Epithelial cell of proximal tubule (primary cell): ENCODE measurements at regions not wholly inside any gene's neighbourhood (a gene's known extent, or its start where the extent isn't known, plus 50 kb on each side); places are given as distances from the start of the nearest gene placed in this dataset.

Experiments used
- DNase-seq: peaks from one replicate; pipeline ENCODE4 v3.0.0-alpha.2; 2011; ENCODE audit warnings: low read depth
- H3K4me3 ChIP-seq: 2 replicates; pipeline ENCODE4 v1.5.1; 2011; ENCODE audit warnings: low read depth, mild to moderate bottlenecking, low read length
- TF ChIP-seq, protein P1 (sequence below): conservative IDR thresholded peaks from 2 replicates; pipeline ENCODE4 v1.5.1; 2012; ENCODE audit warnings: low read depth, mild to moderate bottlenecking, low read length

DNA sequence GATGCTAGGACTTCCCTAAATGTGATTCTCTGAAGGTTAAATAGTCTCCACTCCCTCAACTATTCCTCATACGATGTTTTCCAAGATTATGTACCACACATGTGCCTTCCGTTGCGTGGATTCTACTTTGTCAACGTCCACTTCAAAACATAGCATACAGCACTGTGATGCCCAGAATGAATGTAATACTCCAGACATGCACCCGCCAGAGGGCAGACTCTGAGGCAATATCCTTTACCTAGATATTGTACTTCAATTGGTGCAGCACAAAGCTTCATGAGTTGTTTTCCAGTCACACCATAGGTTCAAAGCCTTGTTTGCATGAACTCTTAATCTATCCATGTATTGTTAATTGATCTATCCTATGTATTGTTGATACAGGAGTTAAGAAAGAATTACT is 201.0 kb upstream of the NABP1 start:
- no peak overlapping the region for H3K4me3 ChIP-seq
- DNase-seq: no peak
- TF ChIP-seq, protein P1, sequence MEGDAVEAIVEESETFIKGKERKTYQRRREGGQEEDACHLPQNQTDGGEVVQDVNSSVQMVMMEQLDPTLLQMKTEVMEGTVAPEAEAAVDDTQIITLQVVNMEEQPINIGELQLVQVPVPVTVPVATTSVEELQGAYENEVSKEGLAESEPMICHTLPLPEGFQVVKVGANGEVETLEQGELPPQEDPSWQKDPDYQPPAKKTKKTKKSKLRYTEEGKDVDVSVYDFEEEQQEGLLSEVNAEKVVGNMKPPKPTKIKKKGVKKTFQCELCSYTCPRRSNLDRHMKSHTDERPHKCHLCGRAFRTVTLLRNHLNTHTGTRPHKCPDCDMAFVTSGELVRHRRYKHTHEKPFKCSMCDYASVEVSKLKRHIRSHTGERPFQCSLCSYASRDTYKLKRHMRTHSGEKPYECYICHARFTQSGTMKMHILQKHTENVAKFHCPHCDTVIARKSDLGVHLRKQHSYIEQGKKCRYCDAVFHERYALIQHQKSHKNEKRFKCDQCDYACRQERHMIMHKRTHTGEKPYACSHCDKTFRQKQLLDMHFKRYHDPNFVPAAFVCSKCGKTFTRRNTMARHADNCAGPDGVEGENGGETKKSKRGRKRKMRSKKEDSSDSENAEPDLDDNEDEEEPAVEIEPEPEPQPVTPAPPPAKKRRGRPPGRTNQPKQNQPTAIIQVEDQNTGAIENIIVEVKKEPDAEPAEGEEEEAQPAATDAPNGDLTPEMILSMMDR: no peak

DNA sequence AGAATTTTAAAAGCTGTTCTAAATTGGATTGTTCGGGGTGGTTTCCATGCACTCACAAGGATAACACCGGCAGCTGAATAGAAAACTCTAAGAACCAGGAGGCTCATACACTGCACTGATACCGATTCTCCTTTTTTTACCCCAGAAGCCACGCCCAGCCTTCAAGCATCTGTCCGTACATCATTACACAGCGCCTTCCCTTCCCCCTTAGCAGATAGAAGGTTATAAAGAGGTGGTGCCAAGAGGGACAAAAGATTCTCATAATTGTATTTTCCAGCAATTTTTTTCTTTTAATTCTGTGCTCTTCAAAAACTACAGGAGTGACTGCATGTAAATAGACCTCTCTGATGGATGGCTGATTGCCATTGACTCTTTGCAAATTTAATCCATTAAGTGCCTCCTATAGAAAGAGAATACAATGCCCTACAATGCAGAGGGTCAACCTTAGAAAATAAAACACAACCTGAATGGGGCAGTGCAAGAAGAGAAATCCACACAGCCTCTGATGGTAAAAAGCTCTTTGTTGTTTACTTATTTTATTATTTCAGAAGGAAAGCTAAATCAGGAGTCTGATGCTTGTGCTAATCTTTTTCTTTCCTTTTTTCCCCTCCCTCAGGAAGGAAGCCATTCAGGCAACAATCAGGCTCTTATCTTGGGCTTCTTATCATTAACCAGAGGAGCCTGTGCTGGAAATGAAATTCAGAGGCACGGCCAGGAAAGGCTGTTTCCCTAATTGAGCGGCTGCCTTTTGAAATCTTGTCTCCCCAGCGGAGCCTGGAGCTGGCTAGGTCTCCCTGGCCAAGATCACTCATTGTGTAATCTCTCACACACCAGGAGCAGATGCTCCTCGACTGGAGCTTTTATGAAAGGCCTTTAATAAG is 198.9 kb upstream of the NABP1 start:
- H3K4me3 ChIP-seq: no peak overlapping the region
- TF ChIP-seq, protein P1: no peak
- no peak for DNase-seq

DNA sequence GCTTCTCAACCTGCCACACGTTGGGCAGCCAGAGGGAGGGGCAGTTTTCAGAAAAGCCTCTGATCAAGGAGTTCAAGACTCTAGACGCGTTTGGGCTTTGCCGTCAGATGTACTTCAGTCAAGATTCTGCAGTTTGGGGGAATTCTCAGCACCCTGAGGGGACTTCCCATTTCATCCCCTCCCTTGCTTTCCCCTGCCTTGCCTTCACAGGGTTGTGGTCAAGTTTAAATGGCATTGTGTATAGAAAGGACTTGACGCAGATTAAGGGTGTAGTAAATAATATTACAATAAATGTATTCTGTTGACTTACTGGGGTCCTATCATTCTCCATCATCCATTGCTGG is 198.3 kb upstream of the NABP1 start:
- TF ChIP-seq, protein P1: no peak
- no peak overlapping the region for H3K4me3 ChIP-seq
- no peak for DNase-seq

DNA sequence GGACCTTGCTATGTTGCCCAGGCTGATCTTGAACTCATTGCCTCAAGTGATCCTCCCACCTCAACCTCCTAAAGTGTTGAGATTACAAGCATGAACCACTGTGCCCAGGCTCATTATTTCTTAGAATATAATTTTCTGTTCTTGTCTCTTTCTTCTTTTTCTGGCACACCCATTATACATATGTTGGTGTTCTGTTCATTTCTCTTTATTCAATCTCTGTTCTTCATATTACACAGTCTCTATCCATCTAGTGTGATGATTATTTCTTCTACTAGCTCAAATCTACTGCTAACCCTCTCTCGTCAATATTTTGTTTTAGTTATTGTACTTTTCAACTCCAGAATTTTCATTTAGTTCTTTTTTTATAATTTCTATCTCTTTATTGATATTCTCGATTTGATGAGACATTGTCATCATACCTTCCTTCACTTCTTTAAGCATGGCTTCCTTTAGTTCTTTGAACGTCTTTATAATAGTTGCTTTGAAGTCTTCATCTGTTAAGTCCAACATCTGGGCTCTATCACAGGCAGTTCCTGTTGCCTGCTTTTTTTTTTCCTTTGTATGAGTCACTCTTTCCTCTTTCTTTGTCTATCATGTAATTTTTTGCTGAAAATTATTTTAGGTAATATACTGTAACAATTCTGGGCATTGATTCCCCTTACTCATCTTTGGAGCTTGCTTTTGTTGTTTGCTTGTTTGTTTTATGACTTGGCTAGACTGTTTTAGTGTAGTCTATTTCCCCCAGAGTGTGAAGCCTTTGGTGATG is 196.4 kb upstream of the NABP1 start:
- H3K4me3 ChIP-seq: no peak overlapping the region
- no peak for DNase-seq
- TF ChIP-seq, protein P1: no peak

DNA sequence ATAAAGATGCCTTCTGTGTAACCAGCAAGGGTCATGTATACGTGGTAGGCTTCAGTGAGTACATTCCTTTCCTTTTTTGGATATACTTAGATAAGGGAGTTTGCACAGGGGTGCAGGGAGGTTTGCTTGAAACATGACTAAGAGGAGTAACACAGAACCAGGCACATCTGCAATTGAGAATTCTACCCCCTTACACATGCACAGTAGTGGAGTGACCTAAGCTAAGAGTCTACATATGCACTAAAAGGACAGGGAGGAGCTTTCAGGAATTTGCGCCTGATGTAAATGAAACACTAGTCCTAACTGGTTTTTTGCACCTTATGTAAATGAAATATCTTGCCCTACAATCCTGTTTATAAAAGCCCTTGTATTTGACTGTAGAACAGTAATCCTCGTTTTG is 194.8 kb upstream of the NABP1 start:
- DNase-seq: no peak
- TF ChIP-seq, protein P1: no peak

DNA sequence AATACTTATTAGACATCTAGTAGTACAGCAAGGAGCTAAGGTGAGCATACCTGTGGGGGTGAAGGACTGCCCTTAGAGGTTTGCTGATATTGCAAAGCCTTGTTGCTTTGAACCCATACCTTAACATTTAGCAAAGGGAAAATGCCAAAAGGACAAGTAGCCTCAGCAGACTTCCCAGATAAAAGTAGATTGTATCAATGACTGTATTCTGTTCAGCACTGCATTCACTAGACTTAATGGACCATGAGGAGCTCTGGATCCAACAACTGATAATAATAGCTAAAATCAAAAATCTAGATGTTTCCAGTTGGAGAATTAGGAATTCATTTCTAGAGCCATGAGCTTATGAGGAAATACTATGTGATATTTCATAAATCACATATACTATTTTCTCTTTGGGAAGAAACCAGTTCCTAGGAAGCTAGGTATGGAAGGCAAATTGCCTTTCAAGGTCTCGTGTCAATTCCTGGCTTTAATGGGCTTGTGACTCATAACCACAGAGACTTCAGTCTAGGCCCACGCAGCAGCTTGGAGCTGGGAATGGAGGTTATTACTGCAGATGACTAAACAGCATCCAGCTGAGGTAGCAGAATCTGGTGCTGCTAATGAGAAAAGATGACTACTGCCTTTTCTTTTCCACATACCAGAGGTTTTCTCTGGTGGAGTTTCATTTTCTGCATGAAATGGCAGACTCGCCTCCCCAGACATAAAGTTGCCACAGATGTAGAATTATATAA is 191.2 kb upstream of the NABP1 start:
- TF ChIP-seq, protein P1: no peak
- H3K4me3 ChIP-seq: no peak overlapping the region

More for the DNA sequence above, 194.8 kb upstream of the NABP1 start:
- no peak overlapping the region for H3K4me3 ChIP-seq

More for the DNA sequence above, 191.2 kb upstream of the NABP1 start:
- peak; percentile 99 for DNase-seq
